ENCODE measurements at regions not wholly inside any gene's neighbourhood (a gene's known extent, or its start where the extent isn't known, plus 50 kb on each side); places are given as distances from the start of the nearest gene placed in this dataset.

DNA sequence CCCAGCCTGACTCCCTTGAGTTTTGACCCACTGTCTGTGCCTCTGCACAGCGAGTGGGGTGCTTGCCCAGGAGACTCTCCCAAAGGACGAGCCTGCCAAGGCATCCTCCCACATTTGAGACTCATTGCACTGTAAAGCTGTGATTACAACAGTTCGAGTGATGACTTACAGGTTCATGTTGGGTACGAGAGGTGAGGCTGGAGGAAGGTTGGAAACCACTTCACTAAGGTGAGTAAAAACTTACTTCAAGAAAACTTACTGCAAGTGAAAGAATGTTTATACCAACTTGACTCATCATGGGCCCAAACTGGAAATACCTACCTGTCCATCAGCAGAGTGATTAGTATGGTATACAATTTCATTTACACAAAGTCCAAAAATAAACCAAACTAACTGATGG lies 360.1 kb upstream of the CDH11 start:
- DNase-seq: no peak

DNA sequence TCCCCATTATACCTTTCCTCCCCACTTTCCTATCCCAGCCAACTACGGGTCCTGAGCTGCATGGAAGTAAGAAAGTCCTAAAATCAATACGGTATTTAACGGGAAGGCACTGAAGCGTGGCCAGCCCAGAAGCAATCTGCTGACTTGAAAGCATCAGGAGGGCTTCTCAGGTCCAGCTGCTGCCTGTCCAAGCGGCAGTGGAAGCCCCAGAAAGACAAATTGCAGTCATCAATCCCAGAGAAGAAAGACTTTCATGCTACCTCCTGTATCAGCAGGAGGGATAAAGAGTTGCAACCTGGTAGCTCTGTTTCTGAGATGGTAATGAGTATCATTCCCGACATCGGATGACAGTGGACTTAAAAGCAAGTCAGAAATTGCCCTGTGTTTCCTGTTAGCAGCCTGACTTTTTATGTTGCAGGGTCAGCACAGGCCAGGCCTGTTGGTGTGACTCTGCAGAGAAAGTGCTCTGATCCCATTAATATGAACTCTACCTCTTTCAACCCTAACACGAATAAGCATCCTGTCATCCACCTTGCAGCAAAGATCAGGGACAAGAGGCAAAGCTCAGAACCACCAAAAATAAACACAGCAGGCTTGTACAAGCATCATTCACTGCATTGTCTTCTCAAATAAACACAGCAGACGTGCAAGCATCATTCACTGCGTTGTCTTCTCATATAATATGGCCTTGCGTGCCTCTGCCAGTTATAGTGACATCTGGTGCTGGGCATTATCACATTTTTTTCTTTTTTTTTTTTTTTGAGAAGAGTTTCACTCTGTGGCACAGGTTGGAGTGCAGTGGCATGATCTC lies 358.6 kb upstream of the CDH11 start:
- DNase-seq: no peak

DNA sequence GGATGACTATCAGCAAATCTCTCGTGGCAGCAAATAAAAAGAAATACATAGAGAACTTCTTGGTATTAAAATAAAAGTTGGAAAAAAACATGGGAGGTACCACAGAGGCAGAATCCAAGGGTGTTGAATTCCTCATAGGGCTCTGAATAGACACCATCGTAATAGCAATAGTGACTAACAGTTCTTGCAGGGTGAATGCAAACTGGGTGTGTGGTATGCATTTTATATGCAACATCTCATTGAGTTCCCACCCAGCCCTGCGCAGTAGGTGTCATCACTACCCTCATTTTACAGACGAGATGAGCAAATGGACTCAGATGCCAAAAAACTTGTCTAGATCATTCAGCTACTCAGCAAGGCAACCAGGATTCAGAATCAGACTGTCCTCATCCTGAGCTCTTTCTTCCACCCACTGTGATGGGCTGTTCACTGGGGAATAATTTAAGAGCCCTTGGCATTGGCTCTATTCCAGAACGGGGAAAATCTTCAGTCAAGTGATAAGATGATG lies 354.6 kb upstream of the CDH11 start:
- DNase-seq: no peak

GRCh38 chr16:65473699-65474098 lies 351.8 kb upstream of the CDH11 start:
- no peak for DNase-seq

- DNase-seq: no peak
Observed at GRCh38 chr16:65469116-65469515, 347.3 kb upstream of the CDH11 start.

GRCh38 chr16:65468133-65468532 lies 346.3 kb upstream of the CDH11 start:
- no peak for DNase-seq

DNA sequence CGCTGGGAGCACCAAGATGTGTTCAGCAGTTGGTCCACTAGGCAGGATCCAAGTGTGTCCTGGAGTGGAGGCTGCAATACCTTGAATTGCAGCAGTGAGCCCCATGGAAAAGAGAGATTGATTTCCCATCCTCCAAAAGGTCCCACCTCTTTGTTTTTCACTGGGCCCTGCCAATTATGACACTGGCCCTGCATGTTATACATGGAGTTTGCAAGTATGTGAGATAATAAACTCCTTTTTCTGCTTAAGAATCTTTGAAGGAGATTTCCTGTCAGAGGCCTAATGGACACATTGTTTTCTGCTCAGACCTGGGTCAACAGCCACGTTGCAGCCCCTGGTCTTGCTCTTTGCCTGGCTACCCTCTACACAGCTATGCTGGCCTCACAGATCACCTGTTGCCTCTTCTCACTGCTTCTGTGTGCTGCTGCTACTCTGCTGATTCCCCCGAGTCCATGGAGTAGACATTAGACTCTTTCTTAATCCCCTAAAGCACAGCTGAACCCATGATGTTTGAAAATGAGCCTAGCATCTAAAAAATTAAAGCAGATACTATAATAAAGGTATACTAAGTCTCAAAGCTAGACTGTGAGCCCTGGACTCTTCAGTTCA lies 341.9 kb upstream of the CDH11 start:
- no peak for DNase-seq

GRCh38 chr16:65457084-65457483 lies 335.2 kb upstream of the CDH11 start:
- DNase-seq: no peak

- DNase-seq: no peak
Observed at GRCh38 chr16:65455761-65456160, 333.9 kb upstream of the CDH11 start.

GRCh38 chr16:65453646-65454045 lies 331.8 kb upstream of the CDH11 start:
- DNase-seq: no peak

GRCh38 chr16:65449526-65449925 lies 327.7 kb upstream of the CDH11 start:
- no peak for DNase-seq

- no peak for DNase-seq
Observed at GRCh38 chr16:65446427-65446826, 324.6 kb upstream of the CDH11 start.

DNA sequence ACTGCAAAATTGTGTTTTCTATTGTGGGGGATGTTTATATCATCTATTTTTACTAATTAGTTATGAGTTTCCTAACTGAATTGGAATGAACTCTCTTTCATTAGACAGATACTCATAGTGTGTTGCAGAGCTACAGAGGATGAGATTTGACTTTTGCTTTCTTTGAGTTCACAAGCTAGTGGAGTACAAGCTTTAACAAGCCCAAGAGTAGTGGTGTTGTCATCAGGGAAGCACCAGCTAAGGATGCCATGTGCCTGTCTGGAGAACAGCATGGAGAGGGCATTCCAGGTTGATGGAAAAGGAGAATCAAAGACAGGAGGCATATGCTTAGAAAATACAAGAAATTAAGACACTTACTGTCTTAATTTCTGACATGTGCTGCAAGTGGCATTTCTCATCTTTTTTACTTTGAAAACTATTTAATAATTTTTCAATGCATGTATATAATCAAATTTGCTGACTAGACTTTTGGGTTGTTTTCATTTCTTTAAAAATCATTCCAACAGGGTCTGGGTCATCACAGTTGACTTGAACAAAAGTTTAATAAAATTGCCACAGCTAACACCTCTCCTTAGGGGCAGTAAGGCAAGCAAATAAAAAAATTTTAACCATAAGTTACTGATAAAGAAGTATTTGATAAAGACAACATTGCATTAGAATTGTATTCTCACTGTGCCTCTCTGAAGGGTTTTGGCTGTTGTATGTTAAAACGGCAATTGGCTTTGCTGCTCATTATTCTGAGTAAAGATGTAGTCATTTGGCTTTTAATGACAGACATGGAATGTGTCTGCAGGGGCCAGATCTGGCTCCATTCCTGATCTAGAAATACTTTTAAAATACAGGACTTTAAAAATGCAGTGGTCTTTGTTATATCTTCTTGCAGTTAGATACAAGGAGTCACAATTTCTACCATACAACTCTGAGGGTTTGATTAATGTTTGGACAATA lies 323.7 kb upstream of the CDH11 start:
- no peak for DNase-seq

DNA sequence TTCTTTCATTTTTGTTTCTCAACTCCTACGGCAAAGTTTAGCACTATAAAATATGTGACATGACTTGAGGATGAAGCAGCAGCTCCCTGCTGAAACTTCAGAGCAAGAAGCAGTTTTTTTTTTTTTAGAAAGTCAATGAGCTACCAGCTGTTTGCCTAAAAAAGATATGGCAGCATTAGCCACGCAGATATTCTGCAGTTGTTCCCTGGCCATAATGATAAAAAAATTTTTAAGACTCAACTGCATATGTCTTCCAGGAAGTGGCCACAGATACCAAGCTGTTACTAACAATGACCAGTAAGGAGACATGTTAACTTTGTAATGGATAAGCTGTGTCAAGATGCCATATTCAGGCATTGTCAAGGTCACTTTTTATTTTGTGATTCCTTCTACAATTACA lies 319.6 kb upstream of the CDH11 start:
- DNase-seq: no peak

DNA sequence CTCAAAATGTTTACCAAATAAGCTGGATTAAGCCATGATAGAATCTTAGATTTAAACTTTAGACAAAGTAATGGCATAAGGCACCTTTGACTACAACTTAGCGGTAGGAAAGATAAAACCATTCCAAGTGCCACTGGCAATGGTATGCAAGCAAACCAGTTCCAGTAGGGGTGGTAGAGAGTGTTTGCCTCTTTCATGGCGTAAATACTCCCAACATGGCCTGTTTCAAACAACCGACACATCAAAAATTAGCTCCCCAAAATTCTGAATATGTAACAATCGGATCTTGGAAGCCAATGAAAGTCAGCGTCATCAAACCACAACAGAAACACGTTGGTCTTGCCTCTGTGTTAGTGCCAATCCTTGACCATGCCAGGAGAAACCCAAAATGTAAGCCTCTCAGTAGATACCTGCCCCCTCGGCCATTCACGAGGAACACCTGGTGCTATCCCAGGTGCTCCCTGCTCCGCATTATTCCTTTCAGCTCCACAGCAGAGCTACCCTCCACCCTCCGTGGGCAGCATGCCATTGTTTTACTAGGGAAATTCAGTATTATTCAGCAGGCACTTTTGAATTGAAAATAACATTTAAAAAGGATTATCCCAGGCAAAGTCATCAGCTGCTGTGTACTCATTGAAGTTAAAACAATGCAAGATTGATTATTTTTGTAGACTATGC lies 307.8 kb upstream of the CDH11 start:
- no peak for DNase-seq

- no peak for DNase-seq
Observed at GRCh38 chr16:65426484-65426883, 304.6 kb upstream of the CDH11 start.

DNA sequence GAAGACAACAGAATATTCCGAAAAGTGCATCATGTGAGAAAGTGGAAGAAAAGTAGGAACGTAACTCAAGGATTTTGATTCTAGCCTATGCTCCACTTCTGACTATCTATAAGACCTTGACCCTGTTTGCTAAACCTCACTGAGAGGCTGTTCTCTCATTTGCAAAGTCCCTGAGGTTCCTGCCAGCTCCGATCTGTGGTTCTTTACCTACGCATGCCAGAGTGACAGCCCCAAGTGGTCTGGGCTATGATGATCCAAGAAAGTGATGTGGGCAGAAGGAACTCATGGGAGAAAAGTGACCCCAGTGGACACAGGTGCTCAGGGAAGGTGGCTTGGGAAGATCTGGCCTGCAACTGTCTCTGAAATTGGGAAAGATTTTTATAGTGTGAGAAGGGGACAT lies 301.1 kb upstream of the CDH11 start:
- DNase-seq: no peak

DNA sequence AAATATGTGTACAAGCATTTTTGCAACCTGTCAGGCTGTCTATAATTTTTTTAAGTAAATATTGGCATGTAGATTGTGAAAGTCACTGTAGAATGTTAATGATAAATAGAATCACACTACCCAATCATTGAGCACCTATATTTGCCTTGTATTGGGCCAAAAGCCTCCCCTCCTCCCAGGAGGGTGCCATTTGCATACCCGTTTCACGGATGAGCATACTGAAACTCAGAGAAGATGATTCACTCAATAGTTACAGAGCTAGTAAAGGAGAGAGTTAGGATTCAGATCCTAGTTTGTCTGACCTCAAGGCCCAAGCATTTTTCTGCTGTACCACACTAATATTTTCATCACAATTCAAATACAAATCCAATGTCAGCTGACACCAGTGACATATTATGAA lies 299.7 kb upstream of the CDH11 start:
- no peak for DNase-seq

GRCh38 chr16:65418435-65418834 lies 296.6 kb upstream of the CDH11 start:
- DNase-seq: no peak

DNA sequence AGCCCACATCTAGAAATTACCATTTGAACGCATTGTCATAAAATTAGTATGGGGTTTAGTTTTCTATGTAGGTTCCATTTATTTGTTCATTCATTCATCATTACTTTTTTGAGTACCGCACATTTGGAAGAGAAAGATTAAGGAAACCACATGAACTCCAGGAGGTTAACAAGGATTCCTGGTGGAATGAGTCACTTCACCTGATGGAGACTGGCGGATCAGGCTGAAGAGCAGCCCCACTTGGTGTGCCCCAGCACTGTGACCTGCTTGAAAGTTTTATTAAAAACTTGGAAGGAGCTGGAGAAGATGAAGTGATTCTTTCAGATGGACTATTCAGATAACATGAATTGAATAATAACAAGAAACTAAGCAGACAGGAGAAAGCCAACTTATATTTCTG lies 293.6 kb upstream of the CDH11 start:
- no peak for DNase-seq

- no peak for DNase-seq
Observed at GRCh38 chr16:65414284-65414984, 292.6 kb upstream of the CDH11 start.

- no peak for DNase-seq
Observed at GRCh38 chr16:65413861-65414260, 292.0 kb upstream of the CDH11 start.
